ENCODE measurements at regions not wholly inside any gene's neighbourhood (a gene's known extent, or its start where the extent isn't known, plus 50 kb on each side); places are given as distances from the start of the nearest gene placed in this dataset.
"Not testable (repeated sequence)": the region's sequence is repeated elsewhere in the genome, so short reads cannot be mapped to it uniquely, and the experiment has no call there.

GRCh38 chr7:152913492-152913891 lies 153.9 kb downstream of the ACTR3B start:
- H3K4me1 Mint-ChIP-seq: no peaks in the 10 kb centered on the region
- no peak overlapping the region for H3K27ac ChIP-seq (ENCODE audit: low read depth, low read length)
- POLR2A ChIA-PET: no interaction called here
- peaks cover 0 to 4% (median 0%) of the 10 kb centered on the region in 5 donors for H3K9me3 Mint-ChIP-seq
- no peaks in the 10 kb centered on the region for H3K27me3 Mint-ChIP-seq
- H3K36me3 Mint-ChIP-seq: peaks cover 0 to 5% (median 0%) of the 10 kb centered on the region in 3 donors
- H3K4me3 Mint-ChIP-seq: no peak overlapping the region
- H3K27ac Mint-ChIP-seq: no peak overlapping the region
- DNase-seq: no peak
- no peaks in the 10 kb centered on the region for H3K4me1 ChIP-seq (ENCODE audit: insufficient read depth, low read length)
- no peaks in the 10 kb centered on the region for H3K36me3 ChIP-seq (ENCODE audit: insufficient read depth, low read length)
- no peaks in the 10 kb centered on the region for H3K9me3 ChIP-seq (ENCODE audit: low read length)
- H3K27me3 ChIP-seq (ENCODE audit: insufficient read depth, low read length, poor library complexity, severe bottlenecking): no peaks in the 10 kb centered on the region
- no peak overlapping the region for H3K4me3 ChIP-seq (ENCODE audit: low read length)
- CTCF ChIA-PET: no interaction called here

- Histone ChIP-seq H3K9me3 (ENCODE audit: low read length) (no peaks in the 10 kb centered on the region), H3K4me3 (ENCODE audit: low read length) (no peak overlapping the region), H3K4me1 (ENCODE audit: insufficient read depth, low read length) (no peaks in the 10 kb centered on the region), H3K27me3 (ENCODE audit: insufficient read depth, low read length, poor library complexity, severe bottlenecking) (no peaks in the 10 kb centered on the region), H3K27ac (ENCODE audit: low read depth, low read length) (no peak overlapping the region), H3K36me3 (ENCODE audit: insufficient read depth, low read length) (no peaks in the 10 kb centered on the region)
- Mint-ChIP-seq H3K4me3 (no peak overlapping the region), H3K9me3 (peaks cover 0 to 4% (median 0%) of the 10 kb centered on the region in 5 donors), H3K27ac (no peak overlapping the region), H3K27me3 (no peaks in the 10 kb centered on the region), H3K36me3 (peaks cover 0 to 5% (median 0%) of the 10 kb centered on the region in 3 donors), H3K4me1 (no peaks in the 10 kb centered on the region)
- POLR2A ChIA-PET: no interaction called here
- no peak for DNase-seq
- CTCF ChIA-PET: no interaction called here
These were observed 154.7 kb downstream of the ACTR3B start for GRCh38 chr7:152914014-152914844.

GRCh38 chr7:152914845-152915102 lies 155.2 kb downstream of the ACTR3B start:
- H3K4me3 Mint-ChIP-seq; H3K27me3 Mint-ChIP-seq; H3K36me3 Mint-ChIP-seq; H3K27ac ChIP-seq (ENCODE audit: low read depth, low read length); POLR2A ChIA-PET; DNase-seq; H3K36me3 ChIP-seq (ENCODE audit: insufficient read depth, low read length); H3K9me3 Mint-ChIP-seq; H3K4me1 ChIP-seq (ENCODE audit: insufficient read depth, low read length); H3K27ac Mint-ChIP-seq; H3K4me3 ChIP-seq (ENCODE audit: low read length); H3K27me3 ChIP-seq (ENCODE audit: insufficient read depth, low read length, poor library complexity, severe bottlenecking); CTCF ChIA-PET; H3K4me1 Mint-ChIP-seq; H3K9me3 ChIP-seq (ENCODE audit: low read length): not testable (repeated sequence)

GRCh38 chr7:152922318-152923081 lies 162.9 kb downstream of the ACTR3B start:
- Histone ChIP-seq H3K9me3 (ENCODE audit: low read length) (no peaks in the 10 kb centered on the region), H3K4me3 (ENCODE audit: low read length) (no peak overlapping the region), H3K27me3 (ENCODE audit: insufficient read depth, low read length, poor library complexity, severe bottlenecking) (peaks cover 12% of the 10 kb centered on the region), H3K36me3 (ENCODE audit: insufficient read depth, low read length) (no peaks in the 10 kb centered on the region), H3K27ac (ENCODE audit: low read depth, low read length) (no peak overlapping the region), H3K4me1 (ENCODE audit: insufficient read depth, low read length) (no peaks in the 10 kb centered on the region)
- peaks cover 0 to 20% (median 6%) of the 10 kb centered on the region in 5 donors for H3K9me3 Mint-ChIP-seq
- ChIA-PET POLR2A (no interaction called here), CTCF (no interaction called here)
- H3K36me3 Mint-ChIP-seq: peaks cover 0 to 20% (median 0%) of the 10 kb centered on the region in 3 donors
- DNase-seq: no peak
- peaks cover 25 to 48% of the 10 kb centered on the region in 2 donors for H3K27me3 Mint-ChIP-seq
- no peak overlapping the region for H3K27ac Mint-ChIP-seq
- no peak overlapping the region for H3K4me3 Mint-ChIP-seq
- peaks cover 0 to 3% (median 0%) of the 10 kb centered on the region in 3 donors for H3K4me1 Mint-ChIP-seq

GRCh38 chr7:152923711-152924110 lies 164.2 kb downstream of the ACTR3B start:
- Mint-ChIP-seq H3K4me1 (peaks cover 0 to 3% (median 0%) of the 10 kb centered on the region in 3 donors), H3K4me3 (no peak overlapping the region), H3K9me3 (peaks cover 0 to 16% (median 6%) of the 10 kb centered on the region in 5 donors), H3K27ac (no peak overlapping the region), H3K36me3 (peaks cover 0 to 15% (median 0%) of the 10 kb centered on the region in 3 donors), H3K27me3 (peaks cover 25 to 51% of the 10 kb centered on the region in 2 donors)
- no peak overlapping the region for H3K4me3 ChIP-seq (ENCODE audit: low read length)
- CTCF ChIA-PET: no interaction called here
- no peak for DNase-seq
- peaks cover 12% of the 10 kb centered on the region for H3K27me3 ChIP-seq (ENCODE audit: insufficient read depth, low read length, poor library complexity, severe bottlenecking)
- no peaks in the 10 kb centered on the region for H3K36me3 ChIP-seq (ENCODE audit: insufficient read depth, low read length)
- H3K4me1 ChIP-seq (ENCODE audit: insufficient read depth, low read length): no peaks in the 10 kb centered on the region
- H3K27ac ChIP-seq (ENCODE audit: low read depth, low read length): no peak overlapping the region
- H3K9me3 ChIP-seq (ENCODE audit: low read length): no peaks in the 10 kb centered on the region
- POLR2A ChIA-PET: no interaction called here

GRCh38 chr7:152924238-152924637 lies 164.7 kb downstream of the ACTR3B start:
- DNase-seq: no peak
- Histone ChIP-seq H3K27ac (ENCODE audit: low read depth, low read length) (no peak overlapping the region), H3K4me3 (ENCODE audit: low read length) (no peak overlapping the region), H3K4me1 (ENCODE audit: insufficient read depth, low read length) (no peaks in the 10 kb centered on the region), H3K27me3 (ENCODE audit: insufficient read depth, low read length, poor library complexity, severe bottlenecking) (peaks cover 12% of the 10 kb centered on the region), H3K9me3 (ENCODE audit: low read length) (no peaks in the 10 kb centered on the region), H3K36me3 (ENCODE audit: insufficient read depth, low read length) (no peaks in the 10 kb centered on the region)
- POLR2A ChIA-PET: no interaction called here
- H3K9me3 Mint-ChIP-seq: peaks cover 0 to 16% (median 6%) of the 10 kb centered on the region in 5 donors
- H3K4me1 Mint-ChIP-seq: peaks cover 0 to 3% (median 0%) of the 10 kb centered on the region in 3 donors
- peaks cover 25 to 51% of the 10 kb centered on the region in 2 donors for H3K27me3 Mint-ChIP-seq
- peaks cover 0 to 15% (median 0%) of the 10 kb centered on the region in 3 donors for H3K36me3 Mint-ChIP-seq
- no peak overlapping the region for H3K4me3 Mint-ChIP-seq
- CTCF ChIA-PET: no interaction called here
- no peak overlapping the region for H3K27ac Mint-ChIP-seq

GRCh38 chr7:152924826-152925411 lies 165.4 kb downstream of the ACTR3B start:
- no peak overlapping the region for H3K27ac ChIP-seq (ENCODE audit: low read depth, low read length)
- H3K27me3 Mint-ChIP-seq: peaks cover 25 to 49% of the 10 kb centered on the region in 2 donors
- no peaks in the 10 kb centered on the region for H3K4me1 ChIP-seq (ENCODE audit: insufficient read depth, low read length)
- H3K4me3 Mint-ChIP-seq: no peak overlapping the region
- DNase-seq: no peak
- H3K36me3 ChIP-seq (ENCODE audit: insufficient read depth, low read length): no peaks in the 10 kb centered on the region
- no peak overlapping the region for H3K27ac Mint-ChIP-seq
- H3K4me1 Mint-ChIP-seq: peaks cover 0 to 3% (median 0%) of the 10 kb centered on the region in 3 donors
- H3K36me3 Mint-ChIP-seq: peaks cover 0 to 13% (median 0%) of the 10 kb centered on the region in 3 donors
- POLR2A ChIA-PET: no interaction called here
- peaks cover 12% of the 10 kb centered on the region for H3K27me3 ChIP-seq (ENCODE audit: insufficient read depth, low read length, poor library complexity, severe bottlenecking)
- H3K4me3 ChIP-seq (ENCODE audit: low read length): no peak overlapping the region
- H3K9me3 Mint-ChIP-seq: peaks cover 0 to 16% (median 6%) of the 10 kb centered on the region in 5 donors
- no peaks in the 10 kb centered on the region for H3K9me3 ChIP-seq (ENCODE audit: low read length)
- CTCF ChIA-PET: no interaction called here
